Fibroblast of skin of back (primary cell): ENCODE measurements at regions not wholly inside any gene's neighbourhood (a gene's known extent, or its start where the extent isn't known, plus 50 kb on each side); places are given as distances from the start of the nearest gene placed in this dataset.

Experiments used
- DNase-seq: peaks from one replicate; pipeline ENCODE4 v3.0.0-alpha.2; 2013

DNA sequence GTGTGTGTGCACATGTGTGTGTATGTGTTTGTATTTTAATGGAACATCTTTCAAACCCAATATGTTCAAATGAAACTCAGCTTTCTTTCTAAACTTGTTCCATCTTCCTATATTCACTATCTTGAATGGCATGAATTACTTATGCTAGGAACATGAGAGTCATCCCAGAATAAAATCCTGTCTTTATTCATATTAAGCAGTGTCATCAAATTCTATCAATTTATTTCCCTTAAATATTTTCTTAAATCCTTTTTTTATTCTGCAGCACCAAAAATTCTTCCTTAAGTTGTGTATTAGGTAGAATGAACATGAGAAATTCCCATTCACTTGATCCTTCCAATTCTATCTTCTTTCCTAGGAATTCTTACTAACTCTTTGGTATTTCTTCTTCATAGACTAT, 146.6 kb upstream of the PCDH15 start:
- DNase-seq, result no peak

DNA sequence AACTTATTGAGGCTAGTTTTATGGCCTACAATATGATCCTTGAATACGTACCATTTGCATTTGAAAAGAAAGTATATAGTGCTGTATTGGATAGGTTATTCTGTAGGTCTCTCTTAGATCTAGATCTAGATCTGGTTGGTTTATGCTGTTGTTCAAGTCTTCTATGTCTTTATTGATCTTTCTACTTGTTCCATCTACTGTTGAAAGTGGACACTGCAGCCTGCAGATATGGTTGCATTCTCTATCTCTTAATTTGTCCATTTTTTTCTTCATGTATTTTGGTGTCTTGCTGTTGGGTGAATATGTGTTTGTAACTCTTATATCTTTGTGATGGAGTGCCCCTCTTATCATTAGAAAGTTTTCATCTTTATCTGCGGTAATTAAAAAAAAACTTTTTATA, 139.4 kb upstream of the PCDH15 start:
- no peak for DNase-seq

DNA sequence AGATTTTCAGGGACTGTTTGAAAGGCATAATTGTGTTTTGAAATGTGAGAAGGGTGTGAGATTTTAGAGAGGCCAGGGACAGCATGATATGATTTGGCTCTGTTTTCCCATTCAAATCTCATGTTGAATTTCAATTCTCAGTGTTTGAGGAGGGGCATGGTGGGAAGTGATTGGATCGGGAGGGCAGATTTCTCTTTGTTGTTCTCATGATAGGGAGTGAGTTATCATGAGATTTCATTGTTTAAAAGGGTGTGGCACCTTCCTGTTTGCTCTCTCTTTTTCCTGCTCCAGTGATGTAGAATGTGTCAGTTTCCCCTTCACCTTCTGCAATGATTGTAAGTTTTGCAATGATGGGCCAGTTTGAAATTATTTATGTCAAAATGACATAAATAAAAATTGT, 113.0 kb upstream of the PCDH15 start:
- no peak for DNase-seq

DNA sequence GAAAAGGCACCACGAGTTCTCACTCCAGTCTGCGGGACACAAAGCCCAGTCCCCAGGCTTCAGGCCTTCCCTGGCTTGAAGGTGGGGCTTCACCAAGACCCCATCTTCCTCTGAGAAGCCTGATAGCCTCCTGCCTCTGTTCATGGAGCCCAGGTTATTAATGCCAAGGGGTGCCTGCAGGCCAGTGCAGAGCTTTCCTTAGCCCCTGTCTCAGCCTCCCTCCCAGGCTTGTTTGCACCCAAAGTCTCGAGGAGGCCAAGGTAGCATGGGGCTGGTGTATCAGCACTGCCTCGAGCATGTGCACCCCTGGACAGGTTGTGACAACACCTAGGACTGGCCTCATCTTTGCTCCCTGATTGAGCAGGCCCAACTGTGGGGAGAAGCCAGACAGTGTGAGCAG, 108.1 kb upstream of the PCDH15 start:
- DNase-seq, result no peak

DNA sequence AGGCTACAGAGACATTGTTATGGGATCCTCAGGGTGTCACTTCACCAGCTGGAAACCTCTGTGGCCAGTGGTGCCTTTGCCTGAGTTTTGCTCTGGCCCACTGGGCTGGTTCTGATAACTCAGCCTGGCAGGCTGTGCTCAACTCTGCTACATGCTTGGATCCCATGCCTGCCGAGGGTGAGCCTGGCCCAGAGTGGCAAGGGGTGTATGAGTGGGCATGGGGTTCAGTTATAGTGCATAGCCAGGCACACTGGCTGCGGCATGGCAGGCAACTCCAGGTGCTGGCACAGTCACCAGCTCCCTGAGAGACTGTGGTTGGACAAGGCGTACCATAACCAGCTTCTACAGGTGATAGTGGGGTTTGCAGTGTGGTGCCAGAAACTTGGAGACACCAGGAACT, 107.0 kb upstream of the PCDH15 start:
- DNase-seq, result no peak

DNA sequence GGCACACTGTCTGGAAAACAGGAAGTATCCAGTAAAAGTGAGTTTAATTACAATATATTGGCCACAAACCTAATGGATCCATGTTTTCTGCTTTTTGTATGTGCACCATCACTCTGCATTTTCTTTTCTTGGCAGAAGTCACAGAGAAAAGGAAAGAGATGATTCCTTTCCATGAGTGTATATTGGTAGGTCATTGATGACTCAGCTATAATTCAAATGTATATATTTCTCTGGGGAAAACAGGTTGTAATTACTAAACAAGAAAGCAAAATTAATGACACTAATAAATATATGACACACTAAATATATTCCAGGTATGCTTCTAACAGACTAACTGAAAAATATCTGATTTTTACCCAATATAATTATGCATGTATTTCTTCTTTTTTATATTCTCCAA, 105.9 kb upstream of the PCDH15 start:
- DNase-seq, result no peak

DNA sequence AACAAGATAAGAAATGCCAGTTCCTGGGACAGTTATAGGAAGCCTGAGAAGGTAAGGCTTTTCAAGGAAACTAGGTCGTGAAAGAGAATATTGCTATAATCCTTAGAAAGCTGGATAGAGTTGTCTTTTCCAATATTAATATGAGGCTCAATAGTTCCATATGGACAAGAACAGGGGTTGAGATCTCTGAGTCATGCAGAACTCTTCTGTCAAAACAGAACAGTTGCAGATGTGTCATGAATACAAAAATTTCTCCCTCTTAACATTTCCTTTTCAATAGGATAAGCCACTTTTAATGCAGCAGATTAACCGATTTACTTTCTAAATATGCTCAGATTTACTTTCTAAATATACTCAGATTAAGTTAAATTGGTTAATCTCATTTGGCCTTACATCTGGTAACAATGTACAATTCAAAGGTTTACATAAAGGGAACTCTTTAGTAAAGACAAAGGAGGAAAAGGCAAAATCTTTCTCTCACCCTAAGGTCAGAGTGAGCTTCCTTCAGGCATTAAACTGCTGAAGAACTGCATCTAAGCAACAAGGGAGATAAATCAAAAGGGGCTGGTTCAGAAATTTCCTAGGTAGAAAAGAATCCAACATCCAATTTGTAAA, 104.7 kb upstream of the PCDH15 start:
- peak; percentile 6 for DNase-seq

DNA sequence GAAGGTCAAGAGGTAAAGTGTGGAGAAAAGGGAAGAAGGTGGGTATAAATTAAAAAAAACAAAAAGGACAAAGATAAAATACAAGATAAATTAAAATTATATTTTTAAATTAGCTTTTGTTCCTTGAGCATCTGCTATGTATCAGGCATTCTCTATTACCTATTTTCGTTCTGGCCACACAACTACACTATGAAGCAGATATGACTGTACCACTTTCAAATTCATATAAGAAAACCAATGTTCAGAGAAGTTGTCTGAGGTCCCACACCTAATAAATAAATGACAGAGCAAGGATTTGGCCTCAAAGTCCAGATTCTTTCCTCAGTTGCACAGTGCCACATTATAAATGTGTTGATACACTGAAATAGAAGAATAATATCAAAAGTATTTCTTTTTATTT, 103.8 kb upstream of the PCDH15 start:
- DNase-seq, result no peak

DNA sequence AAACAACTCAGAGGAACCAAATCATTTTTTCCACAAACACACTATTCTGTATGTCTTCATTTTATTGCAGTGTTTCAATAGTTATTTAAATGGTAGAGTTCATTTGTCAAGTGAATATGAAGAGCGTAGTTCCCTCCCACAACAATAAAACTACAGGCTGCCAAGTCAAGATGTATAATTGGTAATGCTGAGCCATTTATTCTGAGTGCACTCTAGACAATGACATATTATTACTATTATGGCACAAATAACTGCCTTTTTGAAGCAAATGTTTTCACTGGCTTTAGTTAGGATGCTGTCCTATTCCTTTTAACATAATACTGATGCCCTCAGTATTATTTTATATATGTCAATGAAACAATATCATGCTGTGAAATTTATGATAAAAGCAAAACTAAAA, 102.7 kb upstream of the PCDH15 start:
- DNase-seq, result no peak

DNA sequence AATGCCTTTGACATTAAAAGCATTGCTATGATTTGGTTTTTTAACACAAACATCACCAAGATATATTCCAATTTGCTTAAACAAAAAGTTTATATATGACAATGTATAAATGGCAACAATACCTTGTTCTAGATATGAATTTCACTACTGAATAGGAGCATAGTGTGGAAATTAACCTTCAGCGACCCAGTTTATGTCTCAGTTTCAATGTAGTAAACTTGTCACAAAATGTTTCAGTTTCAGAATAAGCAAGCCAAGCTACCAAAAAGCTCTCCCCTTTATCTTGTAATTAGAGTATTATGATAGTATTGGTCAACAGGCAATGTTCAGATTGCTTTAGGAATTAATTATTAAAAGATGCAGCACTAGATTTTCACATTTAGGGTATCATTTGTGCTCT, 99.6 kb upstream of the PCDH15 start:
- DNase-seq, result no peak

DNA sequence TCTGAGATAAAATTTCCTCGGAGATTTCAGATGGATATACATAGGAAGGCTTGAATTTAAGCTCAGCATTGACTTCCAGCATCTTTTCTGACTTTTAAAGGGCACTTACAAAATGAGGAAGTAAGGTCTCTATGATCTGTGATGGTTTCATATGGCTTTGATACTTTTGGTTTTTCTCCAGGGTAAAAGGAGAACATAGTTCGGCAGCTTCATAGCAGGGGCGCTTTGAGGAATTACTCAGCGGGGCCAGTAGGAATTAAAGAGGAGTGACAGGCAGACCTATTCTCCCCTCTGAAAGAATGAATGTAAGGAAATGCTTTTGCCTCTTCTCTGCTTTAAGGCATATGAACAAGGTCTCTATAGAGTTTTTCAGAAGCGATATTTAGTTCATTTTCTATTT, 80.0 kb upstream of the PCDH15 start:
- no peak for DNase-seq

DNA sequence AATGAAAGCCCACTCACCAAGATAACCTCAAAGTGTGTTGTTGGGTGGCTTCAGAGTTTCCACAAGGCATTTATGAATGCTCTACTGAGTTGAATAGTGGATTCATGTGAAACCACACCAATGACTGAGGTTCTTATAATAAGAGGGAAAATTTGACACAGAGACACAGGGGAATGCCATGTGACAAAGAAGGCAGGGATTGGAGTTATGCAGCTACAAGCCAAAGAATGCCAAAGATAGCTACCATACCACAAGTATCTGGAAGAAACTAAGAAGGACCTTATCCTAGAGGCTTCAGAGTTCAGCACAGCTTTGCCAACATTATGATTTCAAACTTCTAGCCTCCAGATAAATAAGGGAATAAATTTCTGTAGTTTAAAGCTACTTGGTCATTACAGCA, 68.0 kb upstream of the PCDH15 start:
- DNase-seq, result peak; percentile 45

DNA sequence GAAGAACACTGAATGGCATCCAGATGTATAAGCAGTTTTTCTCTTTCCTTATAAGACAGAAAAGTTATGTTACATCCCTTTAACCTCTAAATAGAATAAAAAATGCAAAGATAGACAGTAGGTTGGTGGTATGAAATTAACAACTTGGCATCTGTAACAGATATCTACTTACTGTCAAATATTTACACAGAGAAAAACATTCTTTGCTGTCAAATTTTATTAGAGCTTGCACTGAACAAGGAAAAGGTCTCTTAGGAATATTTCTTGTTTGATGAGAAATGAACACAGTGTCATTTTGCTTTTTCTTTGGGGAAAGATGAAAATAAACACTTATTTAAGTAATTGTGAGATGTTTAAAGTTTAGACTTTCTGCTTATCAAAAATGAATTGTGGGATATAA, 65.6 kb upstream of the PCDH15 start:
- no peak for DNase-seq

DNA sequence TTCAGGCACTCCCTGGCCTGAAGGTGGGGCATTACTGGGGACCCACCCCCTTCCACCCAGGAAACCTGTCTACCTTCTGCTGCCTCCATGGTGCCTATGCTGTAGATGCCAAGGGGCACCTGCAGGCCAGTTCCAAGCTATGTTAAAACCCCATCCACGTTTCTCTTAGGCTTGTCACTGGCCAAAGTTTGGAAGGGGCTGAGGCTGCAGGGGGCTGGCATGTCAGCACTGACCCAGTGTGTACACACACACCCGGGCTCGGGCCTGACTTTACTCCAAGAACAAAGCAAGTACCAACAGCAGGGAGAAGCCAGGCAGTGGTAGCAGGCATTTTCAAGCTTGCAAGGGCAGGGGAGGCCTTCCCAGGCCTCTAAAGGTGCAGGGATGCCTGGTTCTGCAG, 53.8 kb upstream of the PCDH15 start:
- no peak for DNase-seq

DNA sequence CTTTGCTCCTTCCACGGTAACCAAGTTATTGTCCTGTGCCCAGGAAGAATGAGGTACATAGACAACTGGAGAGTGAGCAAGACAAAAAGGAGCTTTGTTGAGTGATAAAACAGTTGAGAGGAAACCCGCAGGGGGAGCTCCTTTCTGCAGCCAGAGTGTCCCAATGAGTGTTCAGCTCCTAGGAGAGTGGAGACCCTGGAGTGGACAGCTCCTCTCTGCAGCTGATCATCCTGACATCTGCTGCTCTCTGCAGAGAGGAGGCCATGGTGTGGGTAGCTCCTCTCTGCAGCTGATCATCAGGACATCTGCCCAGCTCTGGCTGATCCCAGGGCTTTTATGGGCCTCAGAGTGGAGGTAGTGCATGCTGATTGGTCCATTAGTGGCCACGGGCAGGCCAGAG, 53.4 kb upstream of the PCDH15 start:
- DNase-seq, result no peak

DNA sequence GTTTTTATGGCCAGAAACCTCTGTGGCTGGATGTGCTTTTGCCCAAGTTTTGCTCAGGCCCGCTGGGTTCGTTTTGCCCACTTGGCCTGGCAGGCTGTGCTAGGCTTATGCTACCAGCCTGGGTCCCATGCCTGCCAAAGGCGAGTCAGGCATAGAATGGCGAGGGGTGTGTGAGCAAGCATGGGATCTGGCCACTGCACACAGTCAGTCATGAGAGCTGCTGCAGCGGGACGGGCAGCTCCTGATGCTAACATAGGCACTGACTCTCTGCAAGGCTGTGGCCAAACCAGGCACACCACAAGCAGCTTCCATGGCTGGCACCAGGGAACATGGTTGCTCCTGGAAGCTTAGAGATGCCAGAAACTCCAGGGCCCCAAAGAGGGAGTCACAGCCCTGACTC, 52.9 kb upstream of the PCDH15 start:
- no peak for DNase-seq
